GM23338 (cell line): ENCODE measurements at regions not wholly inside any gene's neighbourhood (a gene's known extent, or its start where the extent isn't known, plus 50 kb on each side); places are given as distances from the start of the nearest gene placed in this dataset.

ENCODE experiments used
- ATAC-seq: fragments of 200-7000 bp; cut with Tn5 transposase; 3 replicates; pipeline ENCODE4 v1.9.1; 2020
- DNase-seq: peaks from one replicate; pipeline ENCODE4 v3.0.0-alpha.2; 2015; ENCODE audit warnings: low spot score
- H2AFZ ChIP-seq: fragments of 200-600 bp; sonication (generic); 2 replicates; pipeline ENCODE4 v1.8.0; 2016; ENCODE audit warnings: antibody characterized with exemption, mild to moderate bottlenecking, moderate library complexity
- H3F3A ChIP-seq: fragments of 200-600 bp; sonication (generic); replicated peaks from 2 replicates; pipeline ENCODE4 v1.8.0; 2017; ENCODE audit warnings: antibody characterized with exemption, mixed run types, low read depth
- H3K27ac ChIP-seq: fragments of 200-600 bp; sonication (generic); 2 replicates; pipeline ENCODE4 v1.6.1; 2016; ENCODE audit warnings: low read depth
- H3K27me3 ChIP-seq: fragments of 200-600 bp; sonication (generic); 2 replicates; pipeline ENCODE4 v1.8.0; 2016; ENCODE audit warnings: mild to moderate bottlenecking, mixed run types, moderate library complexity; ENCODE audit not compliant: insufficient read depth
- H3K36me3 ChIP-seq: fragments of 200-600 bp; sonication (generic); 2 replicates; pipeline ENCODE4 v1.8.0; 2016; ENCODE audit warnings: mild to moderate bottlenecking; ENCODE audit not compliant: insufficient read depth
- H3K4me1 ChIP-seq: fragments of 200-600 bp; sonication (generic); 2 replicates; pipeline ENCODE4 v1.8.0; 2016; ENCODE audit warnings: mild to moderate bottlenecking, moderate library complexity; ENCODE audit not compliant: insufficient read depth
- H3K4me2 ChIP-seq: fragments of 200-600 bp; sonication (generic); 2 replicates; pipeline ENCODE4 v1.7.1; 2017; ENCODE audit warnings: mixed run types
- H3K4me3 ChIP-seq: fragments of 200-600 bp; sonication (generic); 2 replicates; pipeline ENCODE4 v1.6.1; 2016; ENCODE audit warnings: mixed run types
- H3K79me2 ChIP-seq: fragments of 200-600 bp; sonication (generic); replicated peaks from 2 replicates; pipeline ENCODE4 v1.8.0; 2017; ENCODE audit warnings: mild to moderate bottlenecking; ENCODE audit not compliant: insufficient read depth
- H3K9me2 ChIP-seq: fragments of 200-600 bp; sonication (generic); 2 replicates; pipeline ENCODE4 v1.8.0; 2017; ENCODE audit not compliant: insufficient read depth
- H4K20me1 ChIP-seq: fragments of 200-600 bp; sonication (generic); replicated peaks from 2 replicates; pipeline ENCODE4 v1.8.0; 2017; ENCODE audit warnings: mild to moderate bottlenecking; ENCODE audit not compliant: insufficient read depth
- H3K27ac Mint-ChIP-seq: 2 replicates; pipeline ENCODE4 v1.8.0; 2020; ENCODE audit warnings: inconsistent platforms, mild to moderate bottlenecking, moderate library complexity, mixed read lengths
- H3K27me3 Mint-ChIP-seq: 3 replicates; pipeline ENCODE4 v1.8.0; 2022; ENCODE audit warnings: low read depth, mild to moderate bottlenecking, moderate library complexity, mixed read lengths, inconsistent platforms; ENCODE audit not compliant: insufficient read depth, poor library complexity
- H3K36me3 Mint-ChIP-seq: 3 replicates; pipeline ENCODE4 v1.8.0; 2021; ENCODE audit warnings: low read depth, mild to moderate bottlenecking, inconsistent platforms, moderate library complexity, mixed read lengths
- H3K4me1 Mint-ChIP-seq: 3 replicates; pipeline ENCODE4 v1.8.0; 2020; ENCODE audit warnings: mild to moderate bottlenecking, inconsistent platforms, mixed read lengths
- H3K4me3 Mint-ChIP-seq: 3 replicates; pipeline ENCODE4 v1.8.0; 2021; ENCODE audit warnings: moderate library complexity, mild to moderate bottlenecking, inconsistent platforms, mixed read lengths
- H3K9me3 Mint-ChIP-seq: 3 replicates; pipeline ENCODE4 v1.8.0; 2020; ENCODE audit warnings: moderate library complexity, mild to moderate bottlenecking, inconsistent platforms, mixed read lengths
- CREB1 ChIP-seq: fragments of 250-450 bp; sonication (Bioruptor Pico); IDR thresholded peaks from 2 replicates; pipeline ENCODE4 v1.5.0; 2020; ENCODE audit warnings: low read depth, mild to moderate bottlenecking, moderate library complexity
- ETS1 ChIP-seq: IDR thresholded peaks from 2 replicates; pipeline ENCODE4 v1.6.1; 2016; ENCODE audit warnings: antibody characterized with exemption
- EZH2 ChIP-seq: fragments of 200-600 bp; sonication (generic); IDR thresholded peaks from one replicate; pipeline ENCODE4 v1.8.0; 2017; ENCODE audit warnings: antibody characterized with exemption, mild to moderate bottlenecking, low read depth; ENCODE audit not compliant: unreplicated experiment
- NANOG ChIP-seq: IDR thresholded peaks from 2 replicates; pipeline ENCODE4 v1.6.1; 2016; ENCODE audit warnings: antibody characterized with exemption, borderline replicate concordance
- POLR2AphosphoS5 ChIP-seq: IDR thresholded peaks from 2 replicates; pipeline ENCODE4 v1.6.1; 2016; ENCODE audit warnings: antibody characterized with exemption, low read depth
- ZNF114 ChIP-seq: fragments of 250-450 bp; sonication (Bioruptor Pico); IDR thresholded peaks from 2 replicates; pipeline ENCODE4 v1.5.0; 2020; ENCODE audit warnings: mild to moderate bottlenecking, moderate library complexity
- TF ChIP-seq, protein P1 (sequence below): fragments of 250-450 bp; sonication (Bioruptor Pico); IDR thresholded peaks from 2 replicates; pipeline ENCODE4 v1.5.0; 2020; ENCODE audit warnings: mild to moderate bottlenecking, moderate library complexity
- TF ChIP-seq, protein P2 (sequence below): IDR thresholded peaks from one replicate; pipeline ENCODE4 v1.6.1; 2018; ENCODE audit warnings: antibody characterized with exemption; ENCODE audit not compliant: unreplicated experiment

DNA sequence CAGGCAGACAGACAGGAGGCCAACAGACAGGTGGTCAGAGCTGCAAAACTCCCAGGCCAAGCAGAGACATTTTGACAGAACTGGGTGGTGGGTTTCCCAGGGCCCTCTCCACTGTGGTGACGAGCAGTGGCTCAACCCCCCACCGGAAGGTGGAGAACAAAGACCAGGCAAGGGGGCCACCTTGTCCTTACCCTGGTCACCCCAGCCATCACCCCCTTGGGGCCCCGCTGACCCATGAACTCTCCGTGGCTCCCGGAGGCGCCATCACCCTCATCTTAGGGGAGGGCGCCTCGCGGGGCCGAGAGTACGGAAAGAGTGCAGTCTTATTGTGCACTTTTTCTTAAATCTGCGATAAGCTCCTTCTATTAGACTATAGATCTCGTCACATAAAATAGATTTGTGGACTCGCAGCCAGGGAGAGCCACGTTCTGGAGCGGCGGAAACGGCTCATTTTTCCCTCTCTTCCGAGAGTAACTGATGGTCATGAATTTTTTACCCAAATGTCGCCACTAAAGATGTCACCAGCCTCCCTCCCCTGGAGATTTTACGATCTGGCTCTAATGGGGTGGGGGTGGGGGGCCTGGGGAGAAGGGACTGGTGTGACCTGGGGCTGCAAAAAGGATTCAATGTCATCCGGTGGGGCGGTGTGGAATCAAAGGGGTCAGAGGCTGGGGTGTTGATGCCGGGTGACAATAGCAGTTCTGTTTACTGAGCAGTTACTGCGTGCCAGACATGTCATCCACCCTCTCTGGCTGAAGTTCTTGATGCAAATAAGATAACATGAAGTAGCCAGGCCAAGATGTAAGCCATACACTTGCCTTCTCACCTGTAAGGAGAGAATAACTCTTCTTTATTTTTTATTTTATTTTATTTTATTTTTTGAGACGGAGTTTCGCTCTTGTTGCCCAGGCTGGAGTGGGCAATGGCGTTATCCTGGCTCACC is 71.1 kb upstream of the MYL10 start:
- H3K79me2 ChIP-seq: no peaks in the 10 kb centered on the region
- no peak for TF ChIP-seq ETS1
- TF ChIP-seq, protein P1, sequence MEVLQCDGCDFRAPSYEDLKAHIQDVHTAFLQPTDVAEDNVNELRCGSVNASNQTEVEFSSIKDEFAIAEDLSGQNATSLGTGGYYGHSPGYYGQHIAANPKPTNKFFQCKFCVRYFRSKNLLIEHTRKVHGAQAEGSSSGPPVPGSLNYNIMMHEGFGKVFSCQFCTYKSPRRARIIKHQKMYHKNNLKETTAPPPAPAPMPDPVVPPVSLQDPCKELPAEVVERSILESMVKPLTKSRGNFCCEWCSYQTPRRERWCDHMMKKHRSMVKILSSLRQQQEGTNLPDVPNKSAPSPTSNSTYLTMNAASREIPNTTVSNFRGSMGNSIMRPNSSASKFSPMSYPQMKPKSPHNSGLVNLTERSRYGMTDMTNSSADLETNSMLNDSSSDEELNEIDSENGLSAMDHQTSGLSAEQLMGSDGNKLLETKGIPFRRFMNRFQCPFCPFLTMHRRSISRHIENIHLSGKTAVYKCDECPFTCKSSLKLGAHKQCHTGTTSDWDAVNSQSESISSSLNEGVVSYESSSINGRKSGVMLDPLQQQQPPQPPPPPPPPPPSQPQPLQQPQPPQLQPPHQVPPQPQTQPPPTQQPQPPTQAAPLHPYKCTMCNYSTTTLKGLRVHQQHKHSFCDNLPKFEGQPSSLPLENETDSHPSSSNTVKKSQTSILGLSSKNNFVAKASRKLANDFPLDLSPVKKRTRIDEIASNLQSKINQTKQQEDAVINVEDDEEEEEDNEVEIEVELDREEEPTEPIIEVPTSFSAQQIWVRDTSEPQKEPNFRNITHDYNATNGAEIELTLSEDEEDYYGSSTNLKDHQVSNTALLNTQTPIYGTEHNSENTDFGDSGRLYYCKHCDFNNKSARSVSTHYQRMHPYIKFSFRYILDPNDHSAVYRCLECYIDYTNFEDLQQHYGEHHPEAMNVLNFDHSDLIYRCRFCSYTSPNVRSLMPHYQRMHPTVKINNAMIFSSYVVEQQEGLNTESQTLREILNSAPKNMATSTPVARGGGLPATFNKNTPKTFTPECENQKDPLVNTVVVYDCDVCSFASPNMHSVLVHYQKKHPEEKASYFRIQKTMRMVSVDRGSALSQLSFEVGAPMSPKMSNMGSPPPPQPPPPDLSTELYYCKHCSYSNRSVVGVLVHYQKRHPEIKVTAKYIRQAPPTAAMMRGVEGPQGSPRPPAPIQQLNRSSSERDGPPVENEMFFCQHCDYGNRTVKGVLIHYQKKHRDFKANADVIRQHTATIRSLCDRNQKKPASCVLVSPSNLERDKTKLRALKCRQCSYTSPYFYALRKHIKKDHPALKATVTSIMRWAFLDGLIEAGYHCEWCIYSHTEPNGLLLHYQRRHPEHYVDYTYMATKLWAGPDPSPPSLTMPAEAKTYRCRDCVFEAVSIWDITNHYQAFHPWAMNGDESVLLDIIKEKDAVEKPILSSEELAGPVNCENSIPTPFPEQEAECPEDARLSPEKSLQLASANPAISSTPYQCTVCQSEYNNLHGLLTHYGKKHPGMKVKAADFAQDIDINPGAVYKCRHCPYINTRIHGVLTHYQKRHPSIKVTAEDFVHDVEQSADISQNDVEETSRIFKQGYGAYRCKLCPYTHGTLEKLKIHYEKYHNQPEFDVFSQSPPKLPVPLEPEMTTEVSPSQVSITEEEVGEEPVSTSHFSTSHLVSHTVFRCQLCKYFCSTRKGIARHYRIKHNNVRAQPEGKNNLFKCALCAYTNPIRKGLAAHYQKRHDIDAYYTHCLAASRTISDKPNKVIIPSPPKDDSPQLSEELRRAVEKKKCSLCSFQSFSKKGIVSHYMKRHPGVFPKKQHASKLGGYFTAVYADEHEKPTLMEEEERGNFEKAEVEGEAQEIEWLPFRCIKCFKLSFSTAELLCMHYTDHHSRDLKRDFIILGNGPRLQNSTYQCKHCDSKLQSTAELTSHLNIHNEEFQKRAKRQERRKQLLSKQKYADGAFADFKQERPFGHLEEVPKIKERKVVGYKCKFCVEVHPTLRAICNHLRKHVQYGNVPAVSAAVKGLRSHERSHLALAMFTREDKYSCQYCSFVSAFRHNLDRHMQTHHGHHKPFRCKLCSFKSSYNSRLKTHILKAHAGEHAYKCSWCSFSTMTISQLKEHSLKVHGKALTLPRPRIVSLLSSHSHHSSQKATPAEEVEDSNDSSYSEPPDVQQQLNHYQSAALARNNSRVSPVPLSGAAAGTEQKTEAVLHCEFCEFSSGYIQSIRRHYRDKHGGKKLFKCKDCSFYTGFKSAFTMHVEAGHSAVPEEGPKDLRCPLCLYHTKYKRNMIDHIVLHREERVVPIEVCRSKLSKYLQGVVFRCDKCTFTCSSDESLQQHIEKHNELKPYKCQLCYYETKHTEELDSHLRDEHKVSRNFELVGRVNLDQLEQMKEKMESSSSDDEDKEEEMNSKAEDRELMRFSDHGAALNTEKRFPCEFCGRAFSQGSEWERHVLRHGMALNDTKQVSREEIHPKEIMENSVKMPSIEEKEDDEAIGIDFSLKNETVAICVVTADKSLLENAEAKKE: no peak
- TF ChIP-seq EZH2: no peak
- TF ChIP-seq, protein P2, sequence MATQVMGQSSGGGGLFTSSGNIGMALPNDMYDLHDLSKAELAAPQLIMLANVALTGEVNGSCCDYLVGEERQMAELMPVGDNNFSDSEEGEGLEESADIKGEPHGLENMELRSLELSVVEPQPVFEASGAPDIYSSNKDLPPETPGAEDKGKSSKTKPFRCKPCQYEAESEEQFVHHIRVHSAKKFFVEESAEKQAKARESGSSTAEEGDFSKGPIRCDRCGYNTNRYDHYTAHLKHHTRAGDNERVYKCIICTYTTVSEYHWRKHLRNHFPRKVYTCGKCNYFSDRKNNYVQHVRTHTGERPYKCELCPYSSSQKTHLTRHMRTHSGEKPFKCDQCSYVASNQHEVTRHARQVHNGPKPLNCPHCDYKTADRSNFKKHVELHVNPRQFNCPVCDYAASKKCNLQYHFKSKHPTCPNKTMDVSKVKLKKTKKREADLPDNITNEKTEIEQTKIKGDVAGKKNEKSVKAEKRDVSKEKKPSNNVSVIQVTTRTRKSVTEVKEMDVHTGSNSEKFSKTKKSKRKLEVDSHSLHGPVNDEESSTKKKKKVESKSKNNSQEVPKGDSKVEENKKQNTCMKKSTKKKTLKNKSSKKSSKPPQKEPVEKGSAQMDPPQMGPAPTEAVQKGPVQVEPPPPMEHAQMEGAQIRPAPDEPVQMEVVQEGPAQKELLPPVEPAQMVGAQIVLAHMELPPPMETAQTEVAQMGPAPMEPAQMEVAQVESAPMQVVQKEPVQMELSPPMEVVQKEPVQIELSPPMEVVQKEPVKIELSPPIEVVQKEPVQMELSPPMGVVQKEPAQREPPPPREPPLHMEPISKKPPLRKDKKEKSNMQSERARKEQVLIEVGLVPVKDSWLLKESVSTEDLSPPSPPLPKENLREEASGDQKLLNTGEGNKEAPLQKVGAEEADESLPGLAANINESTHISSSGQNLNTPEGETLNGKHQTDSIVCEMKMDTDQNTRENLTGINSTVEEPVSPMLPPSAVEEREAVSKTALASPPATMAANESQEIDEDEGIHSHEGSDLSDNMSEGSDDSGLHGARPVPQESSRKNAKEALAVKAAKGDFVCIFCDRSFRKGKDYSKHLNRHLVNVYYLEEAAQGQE: no peak
- TF ChIP-seq ZNF114 (CRISPR knock-in tag): no peak
- TF ChIP-seq POLR2AphosphoS5: no peak
- TF ChIP-seq NANOG: no peak
- no peak for TF ChIP-seq CREB1 (CRISPR knock-in tag)
- DNase-seq: no peak
- no peaks in the 10 kb centered on the region for H3K36me3 ChIP-seq
- H4K20me1 ChIP-seq: no peaks in the 10 kb centered on the region
- no peaks in the 10 kb centered on the region for H3K27me3 ChIP-seq
- Mint-ChIP-seq H3K27ac (no peak overlapping the region), H3K27me3 (peaks cover 9% of the 10 kb centered on the region), H3K36me3 (no peaks in the 10 kb centered on the region), H3K9me3 (no peaks in the 10 kb centered on the region; the same call in 2 of the 3 replicates), H3K4me1 (peaks cover 5% of the 10 kb centered on the region), H3K4me3 (no peak overlapping the region)
- no peak overlapping the region for H3K4me3 ChIP-seq
- no peaks in the 10 kb centered on the region for H3F3A ChIP-seq
- no peak overlapping the region for H3K27ac ChIP-seq
- H3K4me1 ChIP-seq: no peaks in the 10 kb centered on the region
- ATAC-seq: no peak
- H3K4me2 ChIP-seq: no peak overlapping the region
- H3K9me2 ChIP-seq: no peaks in the 10 kb centered on the region
- no peak overlapping the region for H2AFZ ChIP-seq
